Mesenchymal stem cell (in vitro differentiated cells and primary cell): ENCODE measurements at regions not wholly inside any gene's neighbourhood (a gene's known extent, or its start where the extent isn't known, plus 50 kb on each side); places are given as distances from the start of the nearest gene placed in this dataset.

Experiments
- DNase-seq: peaks from one replicate; pipeline ENCODE4 v3.0.0-alpha.2; 2013
- H2AFZ ChIP-seq: one replicate; pipeline ENCODE4 v1.6.1; 2013; ENCODE audit warnings: low read depth, mild to moderate bottlenecking, control low read depth, inconsistent platforms, low read length, moderate library complexity
- H2AK5ac ChIP-seq: 2 replicates; pipeline ENCODE4 v1.6.1; 2013; ENCODE audit warnings: low read length, moderate library complexity, mild to moderate bottlenecking, inconsistent platforms; ENCODE audit not compliant: severe bottlenecking
- H2BK120ac ChIP-seq: one replicate; pipeline ENCODE4 v1.6.1; 2013; ENCODE audit warnings: low read depth, mild to moderate bottlenecking, inconsistent platforms, low read length, moderate library complexity
- H2BK12ac ChIP-seq, 2 experiments: one replicate each; pipeline ENCODE4 v1.6.1; 2013; ENCODE audit warnings: inconsistent platforms in 2 of 2, low read length in 2 of 2, mild to moderate bottlenecking in 2 of 2, moderate library complexity in 2 of 2, control low read depth in 1 of 2
- H2BK15ac ChIP-seq: one replicate; pipeline ENCODE4 v1.6.1; 2013; ENCODE audit warnings: mild to moderate bottlenecking, low read depth, inconsistent platforms; ENCODE audit not compliant: poor library complexity, severe bottlenecking
- H2BK5ac ChIP-seq: 2 replicates; pipeline ENCODE4 v1.6.1; 2013; ENCODE audit warnings: low read depth, mild to moderate bottlenecking, low read length, control low read depth, inconsistent platforms; ENCODE audit not compliant: poor library complexity, severe bottlenecking
- H3K14ac ChIP-seq, 2 experiments: one replicate each; pipeline ENCODE4 v1.6.1; 2013; ENCODE audit warnings: inconsistent platforms in 2 of 2, low read length in 2 of 2, control low read depth in 1 of 2, mild to moderate bottlenecking in 1 of 2, moderate library complexity in 1 of 2
- H3K18ac ChIP-seq, 2 experiments: one replicate each; pipeline ENCODE4 v1.6.1; 2013; ENCODE audit warnings: inconsistent platforms in 2 of 2, low read length in 2 of 2, control low read depth in 1 of 2, low read depth in 1 of 2, mild to moderate bottlenecking in 1 of 2
- H3K23ac ChIP-seq, 2 experiments: one replicate each; pipeline ENCODE4 v1.6.1; 2013; ENCODE audit warnings: inconsistent platforms in 2 of 2, low read length in 2 of 2, mild to moderate bottlenecking in 2 of 2, moderate library complexity in 2 of 2, control low read depth in 1 of 2
- H3K27ac ChIP-seq: 2 replicates; pipeline ENCODE4 v1.5.1; 2013; ENCODE audit warnings: mild to moderate bottlenecking, moderate library complexity, low read length, control low read depth, inconsistent platforms; ENCODE audit not compliant: poor library complexity, severe bottlenecking
- H3K27me3 ChIP-seq, 2 experiments: 2 replicates each; pipeline versions ENCODE4 v1.6.1 to v1.7.0; 2013; ENCODE audit warnings: low read length in 2 of 2, mild to moderate bottlenecking in 2 of 2, moderate library complexity in 2 of 2, control low read depth in 1 of 2, inconsistent platforms in 1 of 2; ENCODE audit not compliant: control insufficient read depth in 1 of 2, insufficient read depth in 1 of 2
- H3K36me3 ChIP-seq, 2 experiments: 2 replicates each; pipeline versions ENCODE4 v1.6.1 to v1.7.0; 2013; ENCODE audit warnings: low read length in 2 of 2, control low read depth in 1 of 2, inconsistent platforms in 1 of 2, low read depth in 1 of 2, mild to moderate bottlenecking in 1 of 2; ENCODE audit not compliant: insufficient read depth in 2 of 2, control insufficient read depth in 1 of 2
- H3K4ac ChIP-seq, 2 experiments: one replicate each; pipeline ENCODE4 v1.6.1; 2013; ENCODE audit warnings: inconsistent platforms in 2 of 2, low read length in 2 of 2, mild to moderate bottlenecking in 2 of 2, moderate library complexity in 2 of 2, control low read depth in 1 of 2, low read depth in 1 of 2
- H3K4me1 ChIP-seq: 2 replicates; pipeline ENCODE4 v1.6.1; 2013; ENCODE audit warnings: low read depth, low read length, control low read depth; ENCODE audit not compliant: control insufficient read depth, insufficient read depth
- H3K4me2 ChIP-seq: 2 replicates; pipeline ENCODE4 v1.6.1; 2013; ENCODE audit warnings: low read length, mild to moderate bottlenecking, inconsistent platforms; ENCODE audit not compliant: poor library complexity, severe bottlenecking
- H3K4me3 ChIP-seq, 2 experiments: 2 replicates each; pipeline versions ENCODE4 v1.5.1 to v1.7.0; 2013; ENCODE audit warnings: low read length in 2 of 2, mild to moderate bottlenecking in 2 of 2, control low read depth in 1 of 2, low read depth in 1 of 2; ENCODE audit not compliant: insufficient read depth in 1 of 2
- H3K79me1 ChIP-seq: replicated peaks from 2 replicates; pipeline ENCODE4 v1.6.1; 2013; ENCODE audit warnings: mild to moderate bottlenecking, control low read depth, low read length, inconsistent platforms; ENCODE audit not compliant: poor library complexity, severe bottlenecking
- H3K9ac ChIP-seq: 2 replicates; pipeline ENCODE4 v1.7.0; 2013; ENCODE audit warnings: mild to moderate bottlenecking, low read length, moderate library complexity
- H3K9me3 ChIP-seq: 2 replicates; pipeline ENCODE4 v1.7.0; 2013; ENCODE audit warnings: mild to moderate bottlenecking, low read length; ENCODE audit not compliant: control insufficient read depth
- H4K8ac ChIP-seq: one replicate; pipeline ENCODE4 v1.6.1; 2013; ENCODE audit warnings: inconsistent platforms, mild to moderate bottlenecking, low read length, moderate library complexity
- H4K91ac ChIP-seq: one replicate; pipeline ENCODE4 v1.6.1; 2013; ENCODE audit warnings: mild to moderate bottlenecking, low read length, inconsistent platforms
- WGBS: methylation state at CpG from one replicate; pipeline ENCODE4 v1.1.7; 2013; ENCODE audit warnings: mixed read lengths; 5-methylcytosine and 5-hydroxymethylcytosine counted together

DNA sequence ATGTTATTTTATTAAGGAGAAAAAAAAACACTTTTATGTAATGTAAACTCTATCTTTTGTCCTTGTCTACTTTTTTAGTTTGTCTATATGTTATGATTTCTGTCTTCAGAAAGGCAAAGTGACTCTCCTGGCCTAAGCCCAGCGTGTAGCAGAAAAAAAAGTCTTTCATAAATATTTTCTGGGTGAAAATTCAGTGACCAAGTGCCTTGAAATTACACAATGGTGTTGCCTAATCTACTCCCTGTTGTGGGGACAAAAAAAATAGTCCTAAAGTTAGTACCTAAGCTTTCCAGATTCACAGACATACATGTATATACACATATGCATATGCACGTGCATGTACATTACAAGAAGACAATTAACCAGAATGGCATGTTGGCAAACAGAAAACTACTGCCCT lies 1257.8 kb upstream of the SORCS1 start:
- Histone ChIP-seq H3K4me3 (no peak overlapping the region), H2AK5ac (no peak overlapping the region), H3K18ac (no peak overlapping the region), H4K8ac (no peak overlapping the region), H2BK120ac (no peak overlapping the region), H3K4ac (no peak overlapping the region), H3K9ac (no peak overlapping the region), H3K4me2 (no peak overlapping the region), H3K79me1 (no peaks in the 10 kb centered on the region), H3K4me1 (no peaks in the 10 kb centered on the region), H2BK15ac (no peak overlapping the region), H3K9me3 (no peaks in the 10 kb centered on the region), H2BK5ac (no peak overlapping the region), H4K91ac (no peak overlapping the region), H2BK12ac (no peak overlapping the region), H3K14ac (no peak overlapping the region), H3K27ac (no peak overlapping the region), H3K27me3 (no peaks in the 10 kb centered on the region), H3K36me3 (no peaks in the 10 kb centered on the region), H2AFZ (no peak overlapping the region), H3K23ac (no peak overlapping the region)
- 86% methylated on average over 2 of the region's 2 CpGs for WGBS
- DNase-seq = no peak

DNA sequence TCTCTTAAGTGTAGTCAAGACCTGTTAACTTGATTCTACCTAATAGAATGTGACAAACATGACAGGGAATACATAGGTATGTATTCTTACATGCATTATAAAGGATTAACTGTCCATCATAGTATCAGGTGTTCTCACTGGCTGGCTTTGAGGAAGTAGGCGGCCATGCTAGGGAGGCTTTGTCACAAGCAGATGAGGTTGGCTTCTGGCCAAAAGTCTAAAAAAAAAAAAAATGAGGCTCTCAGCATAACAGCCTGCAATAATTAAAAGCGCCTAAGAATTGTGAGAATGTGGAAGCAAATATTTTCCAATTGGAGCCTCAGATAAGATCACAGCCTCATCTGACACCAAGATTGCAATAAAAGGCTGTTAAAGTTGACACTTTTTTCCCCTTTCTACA lies 1256.8 kb upstream of the SORCS1 start:
- Histone ChIP-seq H3K14ac (no peak overlapping the region), H3K18ac (no peak overlapping the region), H3K4me3 (no peak overlapping the region), H3K27me3 (no peaks in the 10 kb centered on the region), H2BK15ac (no peak overlapping the region), H2AK5ac (no peak overlapping the region), H2BK120ac (no peak overlapping the region), H3K4me2 (no peak overlapping the region), H2AFZ (no peak overlapping the region), H3K23ac (no peak overlapping the region), H3K36me3 (no peaks in the 10 kb centered on the region), H3K9ac (no peak overlapping the region), H2BK5ac (no peak overlapping the region), H2BK12ac (no peak overlapping the region), H3K79me1 (no peaks in the 10 kb centered on the region), H3K9me3 (no peaks in the 10 kb centered on the region), H3K4me1 (no peaks in the 10 kb centered on the region), H3K27ac (no peak overlapping the region), H4K91ac (no peak overlapping the region), H3K4ac (no peak overlapping the region), H4K8ac (no peak overlapping the region)
- no peak for DNase-seq
- WGBS = 97% methylated on average over 2 of the region's 2 CpGs

DNA sequence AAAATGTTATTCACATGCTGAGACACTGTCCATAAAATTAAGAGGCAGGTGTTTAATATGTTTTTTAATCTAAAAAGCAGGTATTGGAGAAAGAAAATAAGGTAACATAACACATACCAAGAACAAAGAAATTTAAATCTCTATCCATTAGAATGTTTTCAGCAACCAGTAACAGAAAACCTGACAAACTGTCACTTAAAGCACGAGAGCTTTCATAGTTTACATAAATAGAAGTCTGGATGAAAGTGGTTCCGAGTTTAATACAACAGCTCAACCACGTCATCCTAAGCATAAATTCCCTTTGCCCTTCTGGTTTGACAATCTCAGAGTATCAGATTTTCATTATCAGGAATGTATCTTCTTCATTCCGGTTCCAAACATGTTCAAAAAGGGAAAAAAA lies 1249.4 kb upstream of the SORCS1 start:
- Histone ChIP-seq H3K36me3 (no peaks in the 10 kb centered on the region), H3K18ac (no peak overlapping the region), H2BK15ac (no peak overlapping the region), H3K79me1 (no peaks in the 10 kb centered on the region), H2BK5ac (no peak overlapping the region), H3K27me3 (no peaks in the 10 kb centered on the region), H3K14ac (no peak overlapping the region), H3K9me3 (no peaks in the 10 kb centered on the region), H2AFZ (no peak overlapping the region), H2BK12ac (no peak overlapping the region), H3K23ac (no peak overlapping the region), H3K9ac (no peak overlapping the region), H3K4ac (no peak overlapping the region), H4K8ac (no peak overlapping the region), H3K27ac (no peak overlapping the region), H3K4me2 (no peak overlapping the region), H4K91ac (no peak overlapping the region), H3K4me1 (no peaks in the 10 kb centered on the region), H2BK120ac (no peak overlapping the region), H2AK5ac (no peak overlapping the region), H3K4me3 (no peak overlapping the region)
- WGBS = no CpG with 5 or more reads among the region's 4 CpGs
- no peak for DNase-seq

- Histone ChIP-seq H4K91ac (no peak overlapping the region), H4K8ac (no peak overlapping the region), H3K9ac (no peak overlapping the region), H2BK5ac (no peak overlapping the region), H2AFZ (no peak overlapping the region), H3K79me1 (no peaks in the 10 kb centered on the region), H3K9me3 (no peaks in the 10 kb centered on the region), H2BK15ac (no peak overlapping the region), H3K14ac (no peak overlapping the region), H2AK5ac (no peak overlapping the region), H3K27ac (no peak overlapping the region), H3K4me1 (no peaks in the 10 kb centered on the region), H3K4ac (no peak overlapping the region), H3K4me3 (no peak overlapping the region), H3K36me3 (peaks cover 0 to 2% of the 10 kb centered on the region in 2 experiments), H2BK120ac (no peak overlapping the region), H2BK12ac (no peak overlapping the region), H3K27me3 (no peaks in the 10 kb centered on the region), H3K18ac (no peak overlapping the region), H3K23ac (no peak overlapping the region), H3K4me2 (no peak overlapping the region)
- WGBS = no CpG with 5 or more reads among the region's 2 CpGs
- DNase-seq = no peak
Observed at GRCh38 chr10:108412323-108412722, 1247.8 kb upstream of the SORCS1 start.
